ENCODE measurements at regions not wholly inside any gene's neighbourhood (a gene's known extent, or its start where the extent isn't known, plus 50 kb on each side); places are given as distances from the start of the nearest gene placed in this dataset.

DNA sequence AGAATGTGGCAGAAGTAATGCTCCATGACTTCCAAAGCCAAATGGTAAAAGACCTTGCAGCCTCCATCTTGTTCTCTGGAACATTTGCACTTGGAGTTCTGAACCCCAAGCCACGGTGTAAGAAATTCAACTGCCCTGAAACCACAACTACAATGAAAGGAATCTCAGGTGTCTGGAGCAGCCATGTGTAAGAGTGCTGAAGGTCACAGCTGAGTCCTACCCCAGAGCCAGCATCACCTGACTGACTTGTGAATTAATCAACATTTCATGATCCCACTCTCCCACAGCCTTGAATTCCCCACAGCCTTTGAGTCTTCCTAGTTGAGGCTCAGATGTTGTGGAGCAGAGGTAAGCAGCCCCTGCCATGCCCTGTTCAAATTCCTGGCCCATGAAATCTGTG lies 192.8 kb upstream of the CAMK1G start:
- no peak for DNase-seq

DNA sequence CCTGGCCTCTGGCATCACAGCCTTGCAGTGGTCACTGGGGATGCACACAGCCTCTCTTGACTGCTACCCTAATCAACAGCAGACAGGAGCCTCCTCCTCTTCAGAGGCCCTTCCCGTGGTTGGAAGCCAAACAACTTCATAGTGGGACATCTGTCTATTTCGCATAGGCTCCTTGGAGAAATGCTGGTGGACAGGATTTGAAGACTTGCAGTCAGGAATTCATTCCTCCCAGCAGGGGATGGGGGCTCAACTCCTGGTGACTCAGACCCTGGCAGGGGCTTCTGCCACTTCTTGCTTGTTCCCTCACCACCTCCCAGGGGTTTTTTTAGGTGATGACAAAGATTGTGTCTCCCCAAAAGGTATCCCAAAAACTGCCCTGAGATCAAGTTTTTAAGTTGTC lies 191.7 kb upstream of the CAMK1G start:
- DNase-seq, result no peak

DNA sequence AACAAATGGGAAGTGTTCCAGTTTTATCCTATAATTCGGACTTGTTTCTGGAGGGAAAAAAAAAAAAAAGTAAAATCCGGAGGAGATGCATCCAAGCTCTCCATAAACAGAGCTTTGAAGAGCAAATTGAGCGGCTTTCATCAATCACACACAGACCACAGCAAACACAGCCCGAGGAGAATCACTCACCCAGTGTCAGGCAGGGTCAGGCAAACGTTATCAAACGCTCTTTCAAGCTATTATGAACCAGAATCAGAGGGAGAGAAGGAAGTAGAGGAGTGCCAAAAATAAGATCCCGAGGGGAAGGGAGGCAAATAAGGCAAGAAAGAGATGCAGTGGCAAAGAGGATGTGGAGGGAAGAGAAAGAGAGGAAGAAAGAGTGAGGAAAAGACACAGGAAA lies 188.3 kb upstream of the CAMK1G start:
- DNase-seq, result no peak

DNA sequence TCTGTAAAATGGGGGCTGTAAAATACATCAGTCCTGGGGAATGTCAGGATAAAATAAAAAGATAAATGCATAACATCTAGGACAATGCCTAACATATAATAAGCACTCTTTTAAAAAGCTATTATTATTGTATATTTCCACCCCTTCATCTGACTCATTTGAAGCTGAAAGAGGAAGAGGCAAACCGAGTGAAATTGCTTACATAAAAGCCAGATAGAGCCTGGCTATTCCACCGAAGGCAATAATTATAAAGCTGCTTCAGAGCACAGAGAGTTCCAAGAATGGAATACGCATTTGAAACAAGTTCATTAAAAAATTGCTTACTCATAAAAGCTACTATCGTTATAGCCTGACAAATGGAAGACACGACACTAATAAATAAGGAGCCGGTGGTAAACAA lies 186.1 kb upstream of the CAMK1G start:
- no peak for DNase-seq

DNA sequence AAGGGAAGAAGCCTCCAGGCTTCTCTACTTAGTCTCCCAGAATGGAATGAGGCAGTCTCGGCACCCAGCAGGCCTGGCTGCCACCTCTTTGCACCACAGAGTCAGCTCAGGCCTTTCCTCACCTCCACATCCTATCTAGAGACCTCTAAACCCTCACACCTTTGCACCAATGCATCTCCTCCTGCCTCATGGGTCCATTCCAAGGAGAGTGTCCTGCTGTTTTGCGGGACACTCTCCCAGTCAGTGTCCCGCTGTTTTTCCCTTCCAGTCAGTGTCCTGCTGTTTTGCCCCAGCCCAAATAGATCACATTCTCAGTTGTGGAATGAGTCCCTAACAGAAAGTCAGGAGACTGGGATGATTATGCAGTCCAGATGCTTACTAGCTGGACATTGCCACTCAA lies 185.6 kb upstream of the CAMK1G start:
- DNase-seq, result no peak

DNA sequence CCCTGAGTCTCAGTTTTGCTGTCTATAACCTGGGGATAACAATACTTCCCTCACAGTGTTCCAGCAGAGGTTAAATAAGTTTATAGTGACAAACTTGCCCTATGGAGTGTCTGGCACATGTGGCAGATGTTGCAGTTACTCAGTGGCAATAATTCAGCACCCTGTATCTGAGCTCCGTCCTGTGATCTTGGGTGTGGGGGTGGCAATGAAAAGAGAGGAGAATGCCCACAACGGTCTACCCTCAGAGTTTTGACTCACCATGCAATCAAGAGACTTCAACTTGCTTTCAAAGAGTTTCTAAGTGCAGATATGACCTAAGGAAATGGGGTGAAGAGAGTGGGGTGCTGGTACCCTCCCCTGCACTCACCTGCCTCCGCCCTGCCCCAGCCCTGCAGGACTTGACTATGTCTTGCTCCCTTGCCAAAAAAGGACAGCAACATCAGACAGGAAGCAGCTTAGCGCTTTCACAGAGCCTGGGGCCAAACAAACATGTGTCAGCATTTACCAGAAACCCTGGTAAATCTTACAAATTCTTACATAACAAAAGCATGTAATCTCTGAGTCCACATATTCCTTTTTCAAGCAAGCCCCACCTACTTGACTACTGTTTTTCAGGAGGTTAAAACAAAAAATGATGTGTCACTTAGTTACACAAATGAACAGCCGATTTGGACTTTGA lies 185.1 kb upstream of the CAMK1G start:
- no peak for DNase-seq

DNA sequence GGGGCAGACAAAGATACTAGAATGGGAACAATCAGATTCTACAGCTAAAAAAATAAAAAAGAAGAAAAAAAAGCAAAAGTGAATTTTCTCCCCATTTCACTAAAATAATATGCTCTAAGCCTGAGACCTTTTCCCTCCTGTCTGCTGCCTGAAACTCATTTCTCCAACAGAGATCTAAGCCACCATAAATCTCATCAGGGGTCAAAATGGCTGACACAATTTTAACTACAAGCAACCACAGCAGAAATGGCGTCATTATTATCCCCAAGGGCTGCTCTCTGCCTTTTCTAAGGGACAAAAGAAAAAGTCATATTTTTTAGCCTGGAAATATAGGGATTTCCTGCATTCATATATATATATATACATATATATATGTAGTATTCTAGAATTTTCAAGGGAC lies 183.7 kb upstream of the CAMK1G start:
- no peak for DNase-seq

DNA sequence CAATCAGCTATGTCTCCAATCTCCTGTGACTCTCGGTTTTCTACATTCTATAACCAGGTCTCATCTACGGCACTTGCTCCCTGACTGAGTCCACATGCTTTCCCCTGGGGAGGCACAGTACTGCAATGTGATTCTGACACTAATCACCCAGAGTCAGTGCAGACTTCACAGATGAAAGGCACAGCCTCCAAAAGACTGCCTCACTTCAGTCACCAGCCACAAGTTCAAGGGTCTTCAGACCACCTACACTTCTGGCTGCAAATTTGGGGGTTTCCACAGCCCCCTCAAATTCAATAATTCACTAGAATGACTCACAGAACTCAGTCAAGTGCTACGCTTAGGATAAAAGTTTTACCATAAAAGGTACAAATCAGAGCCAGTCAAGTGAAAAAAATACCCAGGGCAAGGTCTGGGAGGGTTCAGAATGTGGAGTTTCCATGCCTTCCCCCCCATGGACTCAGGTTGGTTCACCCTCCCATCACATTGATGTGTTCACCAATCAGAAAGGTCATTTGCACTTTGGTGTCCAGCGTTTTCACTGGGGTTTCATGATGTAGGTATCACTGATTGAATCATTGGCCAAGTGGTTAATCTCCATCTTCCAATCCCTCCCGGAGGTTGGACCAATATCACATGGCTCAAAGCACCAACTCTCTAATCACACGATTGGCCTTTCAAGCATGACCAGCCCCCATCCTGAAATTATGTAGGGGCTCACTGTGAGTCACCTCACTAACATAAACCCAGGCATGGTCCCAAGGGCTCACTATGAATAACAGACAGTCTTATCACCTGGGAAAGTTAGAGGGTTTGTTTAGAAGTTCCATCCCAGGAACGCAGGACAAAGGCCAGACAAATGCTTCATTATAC lies 182.9 kb upstream of the CAMK1G start:
- DNase-seq, result no peak

DNA sequence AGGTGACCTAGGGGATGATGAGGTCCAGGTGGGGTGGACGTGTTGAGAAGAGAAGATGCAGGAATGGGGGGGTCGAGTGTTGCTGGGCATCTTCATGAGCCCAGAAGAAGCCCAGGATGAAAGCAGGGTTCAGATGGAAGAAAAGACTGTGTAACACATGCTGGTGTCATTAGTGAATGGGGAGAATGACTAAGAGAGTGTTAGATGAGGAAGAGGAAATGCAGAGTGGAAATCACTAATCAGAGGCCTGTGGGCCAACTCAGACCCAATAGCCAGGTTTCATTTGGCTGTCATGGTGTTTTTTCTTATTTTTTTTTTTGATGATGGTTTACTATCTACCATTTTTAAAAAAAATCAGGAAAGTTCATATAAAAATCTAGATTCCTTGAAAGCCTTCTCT lies 180.8 kb upstream of the CAMK1G start:
- DNase-seq, result no peak

DNA sequence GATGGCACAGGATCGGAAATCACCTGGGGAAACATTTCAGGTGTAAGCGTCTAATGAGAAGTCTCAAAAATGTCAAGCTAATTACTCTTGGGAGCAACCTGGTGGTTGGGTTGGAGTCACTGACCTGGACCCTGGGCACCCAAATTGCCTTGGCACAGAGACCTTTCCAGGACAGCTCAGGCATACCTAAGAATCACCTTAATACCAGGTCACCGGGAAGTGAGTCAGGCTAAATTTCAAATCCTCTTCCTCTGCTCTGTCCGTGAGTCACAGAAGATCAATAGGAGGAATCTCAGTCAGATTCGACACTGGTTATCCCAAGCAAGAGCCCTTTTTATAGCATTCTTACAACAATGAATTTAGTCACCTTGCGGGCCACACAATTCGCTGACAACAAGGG lies 179.6 kb upstream of the CAMK1G start:
- no peak for DNase-seq

DNA sequence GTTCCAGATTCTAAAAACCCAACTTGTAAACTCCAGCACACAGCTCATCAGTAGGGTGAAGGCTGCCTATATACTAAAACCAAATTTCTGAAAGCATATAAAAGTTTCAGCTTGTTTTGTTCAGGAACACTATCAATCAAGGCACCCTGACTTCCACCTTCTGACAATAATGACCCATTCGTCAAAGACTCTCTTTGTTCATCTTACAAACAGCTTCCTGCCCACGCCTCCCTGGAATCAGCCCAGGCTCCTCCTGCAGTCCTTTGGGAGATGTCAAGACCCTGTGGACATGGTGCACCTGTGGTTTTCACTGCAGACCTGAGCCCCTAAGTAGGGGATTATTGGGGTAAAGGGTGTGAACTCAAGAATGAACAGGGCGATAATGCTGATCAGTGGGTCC lies 178.9 kb upstream of the CAMK1G start:
- DNase-seq, result no peak

DNA sequence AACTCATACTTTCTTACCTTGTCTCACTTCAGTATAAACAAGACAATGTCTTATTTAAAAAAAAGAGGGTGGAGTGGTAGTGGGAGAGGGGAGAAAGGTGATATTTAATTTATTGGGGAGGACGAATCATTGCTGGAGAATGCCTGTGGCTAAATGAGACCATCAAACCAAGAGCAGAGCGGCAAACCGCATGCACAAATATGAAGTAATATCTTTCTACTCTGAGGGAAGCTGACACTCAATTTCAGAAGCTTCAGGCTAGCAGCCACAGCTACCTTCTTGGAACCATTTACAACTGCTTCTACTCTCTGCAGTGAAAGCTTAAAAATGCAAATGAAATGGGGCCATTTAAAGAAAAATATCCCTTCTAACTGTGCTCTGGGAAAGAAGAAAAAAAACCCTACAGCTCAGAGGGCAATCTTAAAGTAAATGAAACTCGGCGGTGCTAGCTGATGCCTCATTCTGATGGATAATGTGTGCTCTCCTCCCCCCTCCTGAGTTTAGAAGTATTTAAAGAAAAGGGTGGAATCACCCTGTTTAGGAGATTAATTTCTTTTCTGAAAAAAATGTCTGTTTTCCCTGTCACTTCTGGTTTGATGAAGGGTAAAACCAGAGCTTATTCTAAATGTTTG lies 178.2 kb upstream of the CAMK1G start:
- DNase-seq, result no peak

DNA sequence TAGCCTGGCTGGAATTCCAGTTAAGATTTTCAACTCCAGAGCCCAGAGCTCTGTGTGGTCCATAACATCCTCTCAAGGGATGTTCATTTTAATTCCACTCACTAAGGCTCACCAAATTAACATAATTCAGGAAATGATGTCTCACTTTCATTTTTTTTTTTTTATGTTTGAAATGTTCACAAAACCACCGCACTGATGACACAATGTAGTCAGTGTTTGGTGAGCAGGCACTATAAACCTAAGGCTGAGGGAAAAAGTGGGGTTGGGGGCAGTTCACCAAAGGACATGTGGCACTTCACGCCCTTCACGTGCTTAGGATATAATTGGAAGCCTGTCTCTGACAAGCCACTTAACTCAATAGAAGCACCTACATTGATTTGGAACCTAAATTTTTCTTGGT lies 177.3 kb upstream of the CAMK1G start:
- DNase-seq, result no peak

DNA sequence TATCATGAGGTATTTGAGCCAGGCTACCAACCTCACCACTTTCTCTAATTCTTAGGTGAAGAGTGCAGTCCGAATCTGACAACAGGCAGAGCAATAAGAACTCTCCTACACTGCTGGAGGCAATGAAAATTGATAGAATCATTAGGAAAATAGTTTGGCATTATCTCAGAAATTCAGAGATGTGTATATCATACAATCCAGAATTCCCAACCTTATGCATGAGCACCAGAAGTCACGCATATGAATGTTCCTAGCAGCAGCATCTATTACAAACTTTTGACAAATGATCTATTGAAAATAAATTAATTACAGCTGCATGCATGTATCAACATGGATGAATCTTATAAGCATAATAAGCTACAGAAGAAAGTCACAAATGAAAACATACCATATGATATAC lies 176.9 kb upstream of the CAMK1G start:
- DNase-seq, result no peak

DNA sequence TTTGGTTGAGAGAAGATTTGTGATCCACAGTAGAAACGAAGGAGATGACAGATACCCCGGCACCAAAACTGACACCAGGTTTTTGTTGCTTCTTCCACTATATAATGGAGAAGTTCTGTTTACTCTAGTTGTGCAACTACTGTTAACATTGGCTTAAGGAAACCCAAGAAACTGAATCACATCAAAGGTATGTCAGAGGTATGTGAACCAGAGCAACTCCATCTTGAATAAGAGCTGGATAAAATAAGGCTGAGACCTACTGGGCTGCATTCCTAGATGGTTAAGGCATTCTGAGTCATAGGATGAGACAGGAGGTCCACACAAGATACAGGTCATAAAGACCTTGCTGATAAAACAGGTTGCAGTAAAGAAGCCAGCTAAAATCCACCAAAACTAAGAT lies 173.7 kb upstream of the CAMK1G start:
- no peak for DNase-seq

DNA sequence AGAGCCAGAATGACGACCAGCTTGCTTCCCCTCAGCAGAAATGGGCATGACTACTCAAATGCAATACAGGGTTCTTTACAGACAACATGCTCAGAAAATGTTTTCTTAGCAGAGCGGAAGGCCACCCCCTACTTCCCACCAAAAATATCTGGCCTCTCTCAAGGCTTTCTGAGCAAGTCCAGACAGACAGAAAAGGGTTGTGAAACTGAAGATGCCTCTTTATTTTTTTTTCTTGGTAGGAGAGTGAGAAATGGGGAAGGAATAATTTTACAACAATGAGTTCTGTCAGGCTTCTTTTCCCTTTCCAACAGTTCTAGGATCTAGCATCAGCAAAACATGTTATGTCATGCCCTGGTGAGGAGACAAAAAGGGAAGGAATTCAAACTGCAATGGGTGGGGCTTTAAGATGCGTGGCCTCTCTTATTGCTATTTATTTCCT lies 172.0 kb upstream of the CAMK1G start:
- peak; percentile 37 for DNase-seq

DNA sequence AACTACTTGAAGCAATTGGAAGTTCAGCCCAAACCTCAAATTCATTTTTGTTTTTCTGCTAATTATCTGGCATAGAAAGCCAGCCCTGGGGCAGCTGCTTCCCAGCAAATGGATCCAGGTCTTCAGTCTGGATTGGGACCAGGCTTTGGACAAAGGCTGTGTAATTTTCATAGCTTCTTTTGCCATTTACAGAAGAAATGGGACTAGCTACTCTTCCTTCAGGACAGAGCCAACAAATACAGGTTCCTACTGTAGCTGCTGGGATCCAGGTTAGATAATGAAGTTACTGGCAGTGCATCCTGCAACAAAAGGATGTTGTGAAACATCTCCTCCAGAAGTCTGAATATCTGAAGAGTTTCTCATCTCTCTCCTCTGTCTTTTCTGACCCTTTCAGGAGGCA lies 171.5 kb upstream of the CAMK1G start:
- no peak for DNase-seq

DNA sequence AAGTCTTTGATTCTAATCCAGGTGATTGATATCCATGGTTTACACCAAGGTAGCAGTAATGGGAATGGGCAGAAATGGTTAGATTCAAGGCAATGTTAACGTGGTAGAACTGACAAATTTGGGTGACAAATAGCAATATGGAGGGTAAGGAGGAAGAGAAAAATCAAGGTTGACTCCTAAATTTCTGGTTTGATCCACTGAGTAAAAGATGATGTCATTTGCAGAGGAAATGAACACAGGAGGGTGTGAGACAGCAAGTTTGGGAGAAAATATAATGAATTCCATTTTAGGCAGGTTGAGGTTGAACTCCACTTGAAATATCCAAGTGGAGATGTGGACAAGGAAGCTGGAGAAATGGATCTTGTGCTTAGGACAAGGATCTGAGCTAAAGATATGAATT lies 170.9 kb upstream of the CAMK1G start:
- no peak for DNase-seq

DNA sequence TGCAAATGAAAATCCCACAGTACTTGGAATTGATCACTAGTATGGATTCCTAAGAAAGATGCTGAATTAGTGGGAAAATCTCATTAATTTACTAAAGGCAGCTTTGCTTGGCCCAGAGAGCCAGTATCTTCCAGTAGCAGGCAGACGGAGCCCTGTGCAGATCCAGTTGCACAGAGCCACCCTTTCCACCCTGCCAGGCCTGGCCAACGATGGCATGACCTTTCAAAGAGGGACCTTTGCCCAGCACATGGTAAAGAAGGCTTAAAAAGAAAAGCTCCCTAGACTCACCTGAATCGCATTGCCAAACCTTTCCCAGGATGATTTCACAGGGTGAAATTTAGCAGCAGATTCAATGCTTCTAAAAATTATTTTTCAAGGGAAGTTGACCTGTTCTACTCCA lies 170.5 kb upstream of the CAMK1G start:
- no peak for DNase-seq

DNA sequence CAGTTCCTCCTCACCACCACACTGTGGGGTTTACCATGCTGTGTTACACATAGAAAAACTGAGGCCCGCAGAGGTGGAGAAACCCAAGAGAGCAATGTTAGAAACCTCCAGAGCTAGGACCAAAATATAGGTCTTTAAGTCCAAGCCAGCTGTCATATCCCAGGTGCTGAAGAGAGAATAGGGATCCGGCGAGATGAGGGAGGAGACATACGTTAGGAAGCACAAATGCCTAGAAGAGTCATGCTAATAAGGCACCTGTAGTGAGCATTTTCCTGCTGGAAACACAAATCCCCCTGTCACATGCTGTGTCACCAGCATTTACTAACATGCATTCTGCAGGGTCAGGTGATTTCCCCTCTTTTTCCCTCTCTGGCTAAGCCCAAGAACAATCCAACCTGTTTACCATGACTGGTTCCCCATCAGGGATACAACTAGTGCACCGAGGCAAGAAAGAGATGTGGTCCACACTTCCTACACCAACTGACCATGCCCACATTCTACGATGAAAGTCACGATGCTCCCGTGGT lies 168.6 kb upstream of the CAMK1G start:
- no peak for DNase-seq

DNA sequence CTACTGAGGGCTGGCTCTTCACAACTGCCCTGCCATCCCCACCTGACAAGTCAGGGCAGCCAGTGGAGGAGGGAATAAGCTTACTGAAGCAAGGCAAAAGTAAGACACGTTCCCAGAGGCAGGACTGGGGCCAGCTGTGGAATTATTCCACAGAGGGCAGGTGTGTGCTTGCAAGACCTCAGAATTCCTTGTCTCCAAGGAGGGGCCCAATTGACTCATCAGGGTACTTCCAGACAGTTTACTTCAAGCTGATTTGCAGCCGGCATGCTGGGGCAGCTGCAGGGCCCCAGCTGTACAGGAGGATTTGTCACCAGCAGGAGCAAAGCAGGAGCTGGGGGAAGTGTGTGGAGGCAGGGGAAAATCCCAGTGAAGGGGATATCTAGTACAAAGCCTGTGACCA lies 167.5 kb upstream of the CAMK1G start:
- no peak for DNase-seq

DNA sequence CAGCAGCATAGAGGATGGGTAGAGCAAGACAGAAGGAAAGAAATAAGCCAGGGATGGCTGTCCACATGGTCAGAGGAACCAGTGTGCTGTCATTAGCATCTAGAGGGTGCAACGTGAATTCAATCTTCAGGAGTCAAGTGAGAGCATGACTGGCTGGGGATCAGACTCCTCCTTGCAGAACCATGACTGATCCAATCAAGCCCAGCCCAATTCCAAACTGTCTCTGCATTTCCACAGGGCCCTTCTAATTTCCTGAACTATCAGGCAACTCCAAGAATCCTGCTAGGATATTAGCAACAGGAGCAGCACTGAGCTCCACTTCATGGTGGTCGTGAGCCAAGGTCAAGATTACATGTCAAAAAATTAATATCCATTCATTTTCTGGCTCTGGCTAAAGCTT lies 166.8 kb upstream of the CAMK1G start:
- DNase-seq, result no peak

DNA sequence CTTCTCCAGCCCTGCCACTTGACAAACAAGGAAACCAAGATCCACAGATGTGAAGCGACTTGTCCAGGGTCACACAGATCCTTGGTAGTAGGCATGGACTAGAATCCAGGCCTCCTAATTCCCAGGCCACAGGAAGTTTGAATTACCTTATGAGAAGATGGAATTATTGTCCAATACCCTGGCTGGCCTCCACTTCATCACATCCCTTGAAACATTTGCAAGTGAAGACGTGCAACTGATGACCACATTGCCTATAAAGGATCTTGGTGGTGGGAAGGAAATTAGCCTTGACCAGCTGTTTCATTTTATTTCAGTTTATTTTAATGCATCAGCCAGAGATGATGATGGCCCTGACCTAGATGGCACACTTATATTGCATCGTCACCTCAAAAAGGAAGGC lies 165.8 kb upstream of the CAMK1G start:
- DNase-seq, result no peak

DNA sequence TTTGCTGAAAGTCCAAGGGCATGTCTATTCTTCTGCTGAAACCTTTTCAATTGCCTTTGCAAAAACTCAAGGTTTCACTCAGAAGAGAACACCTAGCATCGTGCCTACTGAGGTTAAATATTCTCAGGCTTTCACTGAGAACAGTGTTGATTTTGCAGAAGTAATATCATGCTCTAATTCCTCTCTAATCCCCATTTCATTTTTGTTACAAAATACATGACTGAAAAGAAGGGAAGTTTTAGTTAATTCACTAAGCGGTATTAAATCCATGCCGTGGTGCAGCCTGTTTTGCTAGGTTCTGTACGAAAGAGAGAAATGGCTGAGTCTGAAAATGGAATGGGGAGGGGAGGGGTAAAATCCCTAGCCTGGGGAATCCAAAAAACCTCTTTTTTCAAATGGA lies 163.2 kb upstream of the CAMK1G start:
- DNase-seq, result no peak

All from NCI-H1105 treated with DMSO at 0.1 percent for 48 hours (cell line).